ENCODE measurements at regions not wholly inside any gene's neighbourhood (a gene's known extent, or its start where the extent isn't known, plus 50 kb on each side); places are given as distances from the start of the nearest gene placed in this dataset.

GRCh38 chr12:92417373-92417772 is 271.7 kb upstream of the BTG1 start:
- Histone ChIP-seq H3K4me3 (no peak overlapping the region), H4K20me1 (replicated peaks; ENCODE audit: insufficient read depth) (no peaks in the 10 kb centered on the region), H2AFZ (no peak overlapping the region), H3K27me3 (ENCODE audit: insufficient read depth) (no peaks in the 10 kb centered on the region), H3K4me2 (no peak overlapping the region), H3K27ac (ENCODE audit: low read depth) (no peak overlapping the region), H3K9me2 (ENCODE audit: insufficient read depth) (peaks cover 17% of the 10 kb centered on the region; the same call in 1 of the 2 replicates), H3K79me2 (replicated peaks; ENCODE audit: insufficient read depth) (no peaks in the 10 kb centered on the region), H3K36me3 (ENCODE audit: insufficient read depth) (no peaks in the 10 kb centered on the region), H3K4me1 (ENCODE audit: insufficient read depth) (0 out of 2 replicates have a peak, but pooled peaks cover under 1% of the 10 kb centered on the region), H3F3A (replicated peaks; ENCODE audit: low read depth) (no peaks in the 10 kb centered on the region)
- H3K4me3 Mint-ChIP-seq: no peak overlapping the region
- DNase-seq (ENCODE audit: low spot score) (no peak), ATAC-seq (no peak)
- no peaks in the 10 kb centered on the region for H3K9me3 Mint-ChIP-seq
- H3K27ac Mint-ChIP-seq: no peak overlapping the region
- no peak for TF ChIP-seq JUNB (IDR thresholded peaks at IDR 0.05; ENCODE audit: unreplicated experiment)
- TF ChIP-seq CREB1 (CRISPR knock-in tag; IDR thresholded peaks at IDR 0.05; ENCODE audit: low read depth): no peak
- no peak for TF ChIP-seq NANOG (IDR thresholded peaks at IDR 0.05; ENCODE audit: borderline replicate concordance)
- TF ChIP-seq ZNF331 (CRISPR knock-in tag; IDR thresholded peaks at IDR 0.05; ENCODE audit: low read depth): no peak
- TF ChIP-seq ZNF114 (CRISPR knock-in tag; IDR thresholded peaks at IDR 0.05): no peak
- no peak for TF ChIP-seq REST (IDR thresholded peaks at IDR 0.05; ENCODE audit: unreplicated experiment)
- no peak for TF ChIP-seq EZH2 (IDR thresholded peaks at IDR 0.05; ENCODE audit: low read depth, unreplicated experiment)
- TF ChIP-seq CTCF (conservative IDR thresholded peaks at IDR 0.05; ENCODE audit: low read depth in 2 of 2): no peak
- no peak for TF ChIP-seq EZH2phosphoT487 (IDR thresholded peaks at IDR 0.05; ENCODE audit: unreplicated experiment)
- TF ChIP-seq ETS1 (IDR thresholded peaks at IDR 0.05): no peak
- no peak for TF ChIP-seq STAT1 (IDR thresholded peaks at IDR 0.05; ENCODE audit: unreplicated experiment)
- TF ChIP-seq ZNF462 (CRISPR knock-in tag; IDR thresholded peaks at IDR 0.05): no peak
- TF ChIP-seq POLR2AphosphoS5 (IDR thresholded peaks at IDR 0.05; ENCODE audit: low read depth): no peak
- no peaks in the 10 kb centered on the region for H3K27me3 Mint-ChIP-seq (ENCODE audit: insufficient read depth, low read depth, poor library complexity)
- peaks cover 6% of the 10 kb centered on the region; the same call in 1 of the 3 replicates for H3K4me1 Mint-ChIP-seq
- H3K36me3 Mint-ChIP-seq (ENCODE audit: low read depth): no peaks in the 10 kb centered on the region

All from GM23338 (cell line).